SIG-M5 treated with dmso at 0.1 percent for 504 hours (cell line): ENCODE measurements at regions not wholly inside any gene's neighbourhood (a gene's known extent, or its start where the extent isn't known, plus 50 kb on each side); places are given as distances from the start of the nearest gene placed in this dataset.
"Not testable (repeated sequence)": the region's sequence is repeated elsewhere in the genome, so short reads cannot be mapped to it uniquely, and the experiment has no call there.

Experiments
- DNase-seq: peaks from one replicate; lab custom pipeline; 2025; ENCODE audit not compliant: unreplicated experiment; lab: John Stamatoyannopoulos, UW

- no peak for DNase-seq
Observed at GRCh38 chr9:1535599-1535998, 479.5 kb upstream of the SMARCA2 start.

GRCh38 chr9:1536522-1537170 lies 478.5 kb upstream of the SMARCA2 start:
- DNase-seq = no peak

- DNase-seq = no peak
Observed at GRCh38 chr9:1538301-1538700, 476.8 kb upstream of the SMARCA2 start.

- DNase-seq = no peak
Observed at GRCh38 chr9:1539216-1539615, 475.9 kb upstream of the SMARCA2 start.

GRCh38 chr9:1550636-1551035 lies 464.5 kb upstream of the SMARCA2 start:
- no peak for DNase-seq

GRCh38 chr9:1554081-1555035 lies 460.8 kb upstream of the SMARCA2 start:
- DNase-seq = no peak

- DNase-seq = not testable (repeated sequence)
Observed at GRCh38 chr9:1558666-1559065, 456.5 kb upstream of the SMARCA2 start.

GRCh38 chr9:1575939-1576338 lies 439.2 kb upstream of the SMARCA2 start:
- DNase-seq = no peak

GRCh38 chr9:1580215-1580614 lies 434.9 kb upstream of the SMARCA2 start:
- no peak for DNase-seq

- no peak for DNase-seq
Observed at GRCh38 chr9:1581926-1582325, 433.2 kb upstream of the SMARCA2 start.

GRCh38 chr9:1591310-1591709 lies 423.8 kb upstream of the SMARCA2 start:
- no peak for DNase-seq

- no peak for DNase-seq
Observed at GRCh38 chr9:1598270-1598669, 416.9 kb upstream of the SMARCA2 start.

GRCh38 chr9:1599961-1600360 lies 415.2 kb upstream of the SMARCA2 start:
- DNase-seq = no peak

GRCh38 chr9:1604942-1605560 lies 410.1 kb upstream of the SMARCA2 start:
- peak; percentile 25 for DNase-seq

- DNase-seq = no peak
Observed at GRCh38 chr9:1606253-1606652, 408.9 kb upstream of the SMARCA2 start.

- DNase-seq = no peak
Observed at GRCh38 chr9:1612886-1613285, 402.3 kb upstream of the SMARCA2 start.

- DNase-seq = no peak
Observed at GRCh38 chr9:1617419-1617818, 397.7 kb upstream of the SMARCA2 start.

GRCh38 chr9:1619915-1620710 lies 395.0 kb upstream of the SMARCA2 start:
- no peak for DNase-seq

GRCh38 chr9:1637401-1637800 lies 377.7 kb upstream of the SMARCA2 start:
- no peak for DNase-seq

GRCh38 chr9:1639166-1639565 lies 376.0 kb upstream of the SMARCA2 start:
- DNase-seq = no peak

GRCh38 chr9:1647776-1648175 lies 367.4 kb upstream of the SMARCA2 start:
- no peak for DNase-seq
